GM21717 (cell line): ENCODE measurements at regions not wholly inside any gene's neighbourhood (a gene's known extent, or its start where the extent isn't known, plus 50 kb on each side); places are given as distances from the start of the nearest gene placed in this dataset.
"Not testable (repeated sequence)": the region's sequence is repeated elsewhere in the genome, so short reads cannot be mapped to it uniquely, and the experiment has no call there.

Experiments
- ATAC-seq: cut with Tn5 transposase; IDR thresholded peaks from one replicate; pipeline ENCODE4 v1.9.1; 2021; ENCODE audit warnings: mild to moderate bottlenecking, moderate library complexity; ENCODE audit not compliant: unreplicated experiment

DNA sequence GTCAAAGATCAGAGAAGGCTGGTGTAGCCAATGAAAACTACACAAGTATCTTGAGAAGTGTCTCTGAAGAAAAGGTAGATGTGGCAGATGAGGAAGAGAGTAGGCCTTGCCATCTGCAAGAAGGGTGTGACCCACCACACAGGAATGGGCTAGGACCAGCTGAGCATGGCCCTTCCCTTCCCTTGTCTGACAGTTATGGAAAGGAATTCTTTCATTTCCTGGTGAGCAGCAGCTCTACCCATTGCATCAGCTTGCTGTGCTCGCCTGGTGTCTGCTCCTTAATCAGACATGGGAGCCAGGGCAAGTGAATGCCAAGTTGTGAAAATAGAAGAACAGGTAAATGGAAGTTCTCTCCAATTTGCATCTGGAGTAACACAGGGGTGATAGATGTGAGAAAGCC lies 145.2 kb upstream of the KRR1 start:
- ATAC-seq, result no peak

DNA sequence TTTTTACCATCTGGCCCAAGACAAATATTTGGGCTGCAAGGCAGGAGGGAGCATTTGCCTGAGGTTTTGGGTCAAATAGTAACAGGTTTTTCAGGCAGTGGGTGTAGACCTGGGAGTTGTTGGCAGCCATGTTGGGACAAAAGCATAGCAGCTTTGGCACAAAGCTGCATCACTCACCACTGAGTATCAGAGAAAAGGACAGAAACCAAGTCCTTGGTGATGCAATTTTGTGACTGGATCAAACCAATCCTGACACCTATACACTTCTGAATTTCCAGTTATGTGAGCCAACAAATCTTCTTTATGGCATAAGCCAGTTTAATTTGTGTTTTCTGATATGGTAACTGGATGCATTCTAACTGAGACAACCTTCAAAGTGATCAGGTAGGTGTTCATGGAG lies 144.8 kb upstream of the KRR1 start:
- no peak for ATAC-seq

DNA sequence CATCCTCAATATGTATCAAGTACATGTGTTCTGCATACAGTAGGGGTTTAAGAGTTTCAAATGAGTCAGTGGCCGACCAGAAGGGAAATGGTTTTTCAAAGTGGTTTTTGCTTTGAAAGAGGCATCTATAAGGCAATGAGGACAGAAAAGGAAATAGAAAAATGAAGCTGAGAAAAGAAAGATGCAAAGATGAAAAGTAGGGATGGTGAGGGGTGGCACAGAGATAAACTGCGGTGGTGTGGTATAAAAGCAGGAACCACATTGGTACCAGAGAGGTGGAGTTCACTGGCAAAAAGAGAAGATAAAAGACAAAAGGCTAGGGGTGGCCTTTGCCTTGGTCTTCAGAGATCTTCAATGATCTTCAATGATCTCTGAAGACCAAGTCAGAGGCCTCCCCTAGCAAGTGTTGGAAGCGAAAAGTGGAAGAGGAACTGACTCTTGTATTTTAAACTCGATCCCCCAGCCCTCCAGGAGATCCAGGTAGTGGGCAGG lies 144.0 kb upstream of the KRR1 start:
- no peak for ATAC-seq

DNA sequence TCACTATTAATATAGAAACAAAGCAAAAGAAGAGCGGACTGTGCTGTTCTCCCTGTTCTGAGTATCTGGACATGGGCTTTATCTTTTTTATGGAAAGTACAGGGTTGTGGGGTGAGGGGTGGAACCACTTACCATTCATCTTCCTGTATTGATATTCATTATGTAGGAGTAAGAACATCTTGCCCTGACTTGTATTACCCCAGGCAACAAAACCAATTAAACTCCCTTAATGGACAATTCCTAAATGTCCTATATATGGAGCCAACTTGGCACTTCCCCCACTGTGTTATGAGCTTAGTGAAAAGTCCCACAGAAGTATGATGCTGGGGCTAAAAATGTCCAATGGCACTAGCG lies 139.9 kb upstream of the KRR1 start:
- no peak for ATAC-seq

- no peak for ATAC-seq
Observed at GRCh38 chr12:75650595-75651341, 139.4 kb upstream of the KRR1 start.

DNA sequence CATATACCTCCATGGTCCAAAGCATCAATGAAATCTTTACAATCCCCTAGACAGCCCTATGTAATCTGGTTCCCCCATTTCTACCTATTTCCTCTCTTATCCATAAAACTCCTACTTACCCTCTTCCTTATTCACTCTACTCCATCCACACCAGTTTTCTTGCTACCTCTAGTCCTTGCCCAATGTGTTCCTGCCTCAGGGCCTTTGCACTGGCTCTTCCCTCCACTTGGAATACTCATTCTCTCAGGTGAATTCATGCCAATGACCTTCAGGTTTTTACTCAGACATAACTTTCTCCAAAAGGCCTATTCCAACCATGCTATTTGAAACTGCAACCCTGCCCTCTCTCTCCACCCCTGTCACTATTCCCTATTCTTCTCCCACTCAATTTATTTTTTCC lies 138.7 kb upstream of the KRR1 start:
- no peak for ATAC-seq

DNA sequence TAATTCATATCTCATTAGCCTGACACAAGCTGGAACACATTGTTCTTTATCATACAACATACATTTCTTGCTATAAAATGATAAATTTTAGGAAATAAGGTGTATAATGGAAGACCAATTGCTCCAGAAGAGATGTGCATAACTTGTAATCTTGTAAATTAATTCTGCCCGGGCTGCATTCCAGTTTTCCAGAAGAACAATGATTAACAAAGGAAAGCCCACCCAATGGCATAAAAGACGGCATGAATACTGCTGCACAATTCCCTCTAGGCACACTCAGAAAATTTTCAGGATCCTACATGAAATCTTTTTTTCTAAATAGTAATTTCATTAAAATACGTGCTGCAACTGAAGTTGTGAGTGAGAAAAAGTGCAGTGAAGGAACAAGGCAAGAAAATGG lies 137.4 kb upstream of the KRR1 start:
- ATAC-seq, result no peak

GRCh38 chr12:75646329-75647210 lies 135.2 kb upstream of the KRR1 start:
- no peak for ATAC-seq

DNA sequence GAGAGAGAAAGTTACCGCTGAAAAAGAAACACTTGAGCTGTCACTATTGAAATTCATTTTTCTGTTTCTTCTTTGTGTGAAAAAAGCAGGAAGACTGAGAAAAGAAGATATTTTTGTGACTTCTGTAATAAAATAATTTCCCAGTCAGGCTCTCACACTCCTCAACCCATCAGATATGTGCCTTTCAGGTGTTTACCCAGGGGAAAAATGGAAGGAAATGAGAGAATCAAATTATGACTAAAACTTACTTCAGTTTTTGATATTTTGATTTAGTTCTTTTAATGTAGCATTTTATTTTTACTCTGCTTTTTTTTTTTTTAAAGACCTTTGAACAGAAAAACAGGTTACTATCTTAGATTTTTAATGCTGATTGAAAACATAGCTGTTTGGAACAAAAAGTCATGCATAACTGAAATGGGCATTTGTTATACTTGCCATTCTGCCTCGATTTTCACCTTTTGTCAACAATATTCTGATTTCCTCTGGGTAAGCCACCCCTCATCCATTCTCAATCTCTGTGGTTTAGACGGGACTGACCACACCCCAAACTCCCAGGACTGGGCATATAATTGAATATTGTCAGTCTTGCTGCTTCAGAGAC lies 133.2 kb upstream of the KRR1 start:
- no peak for ATAC-seq

DNA sequence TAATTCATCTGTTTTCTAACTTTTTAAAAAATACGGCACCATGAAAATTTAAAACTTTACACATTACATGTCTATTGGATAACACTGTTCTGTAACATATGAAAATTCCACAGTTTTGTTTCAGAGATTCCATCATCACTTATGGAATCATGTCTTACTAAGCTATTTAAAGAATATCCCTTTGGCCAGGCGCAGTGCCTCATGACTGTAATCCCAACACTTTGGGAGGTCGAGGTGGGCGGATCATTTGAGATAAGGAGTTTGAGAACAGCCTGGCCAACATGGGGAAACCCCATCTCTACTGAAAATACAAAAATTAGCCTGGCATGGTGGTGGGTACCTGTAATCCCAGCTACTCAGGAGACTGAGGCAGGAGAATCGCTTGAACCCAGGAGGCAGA lies 131.7 kb upstream of the KRR1 start:
- ATAC-seq, result not testable (repeated sequence)

GRCh38 chr12:75642226-75642625 lies 130.8 kb upstream of the KRR1 start:
- ATAC-seq, result no peak

- peak; percentile 99 for ATAC-seq
Observed at GRCh38 chr12:75641031-75641780, 129.8 kb upstream of the KRR1 start.

- no peak for ATAC-seq
Observed at GRCh38 chr12:75638792-75639191, 127.4 kb upstream of the KRR1 start.

GRCh38 chr12:75636607-75637006 lies 125.2 kb upstream of the KRR1 start:
- ATAC-seq, result no peak

DNA sequence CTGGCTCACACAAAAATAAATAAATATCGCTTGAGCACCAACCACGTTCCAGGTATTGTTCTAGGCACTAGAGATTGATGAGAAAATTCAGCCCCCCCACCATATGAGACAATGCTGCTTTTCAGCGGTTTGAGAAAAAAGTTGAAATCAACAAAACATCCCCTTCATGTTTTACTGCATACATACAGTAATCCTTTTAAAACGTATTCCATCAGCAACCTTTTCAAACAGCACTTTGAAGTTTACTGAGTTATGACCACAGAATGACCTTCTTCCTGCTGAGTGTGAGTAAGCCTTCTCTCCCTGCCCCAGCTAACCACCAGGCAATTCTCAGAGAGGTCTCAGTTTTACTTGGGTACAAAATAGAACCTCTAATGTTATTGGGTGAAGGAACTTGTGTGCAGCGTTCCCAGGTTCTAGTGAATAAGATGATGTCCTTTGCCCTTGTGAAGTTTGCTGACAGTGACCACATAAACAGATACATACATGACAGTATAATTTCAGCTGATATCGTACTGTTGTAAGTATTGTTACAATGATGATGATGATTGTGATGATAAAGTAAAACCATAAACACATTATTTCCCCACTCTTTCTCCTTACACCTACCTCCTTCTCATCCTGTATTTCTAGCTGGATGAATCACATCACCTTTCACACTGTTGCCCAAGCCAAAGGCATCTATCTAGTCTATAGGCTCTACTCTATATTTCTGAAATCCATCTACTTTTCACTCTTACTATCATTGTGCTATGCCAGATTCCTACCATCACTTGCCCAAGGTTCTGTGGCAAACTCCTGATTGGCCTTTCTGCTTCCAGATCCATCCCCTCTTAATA lies 124.4 kb upstream of the KRR1 start:
- no peak for ATAC-seq

- no peak for ATAC-seq
Observed at GRCh38 chr12:75634244-75635222, 123.1 kb upstream of the KRR1 start.

- no peak for ATAC-seq
Observed at GRCh38 chr12:75633789-75634188, 122.4 kb upstream of the KRR1 start.

DNA sequence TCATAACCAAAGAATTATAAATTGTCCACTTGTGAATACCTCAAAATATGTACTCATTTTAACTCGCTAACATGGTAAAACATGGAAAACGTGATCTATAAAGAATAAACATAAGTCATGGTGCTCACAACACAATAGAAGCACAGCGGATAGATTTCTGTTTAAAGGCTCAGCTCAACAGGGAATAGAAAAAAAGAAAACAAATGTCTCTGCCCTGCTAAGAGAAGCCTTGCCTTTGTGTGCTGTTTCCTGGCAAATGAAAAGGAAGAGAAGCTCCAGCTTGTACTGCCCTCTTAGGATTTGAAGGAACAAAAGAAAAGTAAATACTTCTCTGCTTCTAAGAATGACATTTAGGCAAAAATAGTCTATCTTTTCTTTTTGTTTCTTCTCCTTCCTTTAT lies 121.0 kb upstream of the KRR1 start:
- no peak for ATAC-seq

GRCh38 chr12:75631831-75632230 lies 120.4 kb upstream of the KRR1 start:
- no peak for ATAC-seq
